NCI-H526 (cell line): ENCODE measurements at regions not wholly inside any gene's neighbourhood (a gene's known extent, or its start where the extent isn't known, plus 50 kb on each side); places are given as distances from the start of the nearest gene placed in this dataset.
"Not testable (repeated sequence)": the region's sequence is repeated elsewhere in the genome, so short reads cannot be mapped to it uniquely, and the experiment has no call there.

ENCODE experiments used
- DNase-seq, 2 experiments: peaks; one replicate each; lab custom pipeline; 2025; lab: John Stamatoyannopoulos, UW

- not testable (repeated sequence) for DNase-seq
Measured at GRCh38 chr5:148741766-148742165, 84.6 kb upstream of the ADRB2 start.

- not testable (repeated sequence) for DNase-seq
Measured at GRCh38 chr5:148744380-148744779, 82.0 kb upstream of the ADRB2 start.

DNA sequence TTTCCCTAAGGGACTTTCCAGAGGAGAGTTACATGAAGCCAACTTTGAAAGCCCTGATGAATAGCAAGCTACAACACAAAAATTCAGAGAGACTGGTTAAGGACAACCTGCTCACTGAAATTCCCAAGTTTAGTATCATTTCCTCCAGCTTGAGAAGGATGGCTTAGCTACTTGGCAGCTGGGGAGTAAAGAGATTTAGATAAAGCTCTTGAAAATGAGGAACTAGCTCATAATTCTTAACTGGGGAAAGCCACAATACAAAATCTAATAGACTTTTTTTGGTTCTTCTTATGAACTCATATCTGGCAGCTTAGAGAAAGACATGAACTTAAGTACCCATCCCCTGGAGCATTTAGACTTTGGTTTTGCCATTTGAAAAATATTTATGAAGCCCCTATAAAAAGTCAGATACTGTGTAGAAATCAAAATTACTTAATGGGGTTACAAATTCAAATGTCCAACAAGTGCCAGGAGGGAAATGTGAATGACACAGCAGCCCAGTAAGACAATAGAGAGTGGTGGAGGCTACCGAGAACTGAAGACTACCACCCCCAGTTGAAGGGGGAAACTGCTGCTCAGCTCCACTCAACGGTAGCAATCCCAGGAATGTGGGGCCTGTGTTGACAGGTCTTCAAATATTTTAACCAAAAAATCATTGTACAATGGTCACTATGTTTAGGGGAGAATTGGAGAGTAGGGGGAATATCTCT is 79.4 kb upstream of the ADRB2 start:
- no peak for DNase-seq

- DNase-seq: no peak
Measured at GRCh38 chr5:148747536-148747906, 78.9 kb upstream of the ADRB2 start.

DNA sequence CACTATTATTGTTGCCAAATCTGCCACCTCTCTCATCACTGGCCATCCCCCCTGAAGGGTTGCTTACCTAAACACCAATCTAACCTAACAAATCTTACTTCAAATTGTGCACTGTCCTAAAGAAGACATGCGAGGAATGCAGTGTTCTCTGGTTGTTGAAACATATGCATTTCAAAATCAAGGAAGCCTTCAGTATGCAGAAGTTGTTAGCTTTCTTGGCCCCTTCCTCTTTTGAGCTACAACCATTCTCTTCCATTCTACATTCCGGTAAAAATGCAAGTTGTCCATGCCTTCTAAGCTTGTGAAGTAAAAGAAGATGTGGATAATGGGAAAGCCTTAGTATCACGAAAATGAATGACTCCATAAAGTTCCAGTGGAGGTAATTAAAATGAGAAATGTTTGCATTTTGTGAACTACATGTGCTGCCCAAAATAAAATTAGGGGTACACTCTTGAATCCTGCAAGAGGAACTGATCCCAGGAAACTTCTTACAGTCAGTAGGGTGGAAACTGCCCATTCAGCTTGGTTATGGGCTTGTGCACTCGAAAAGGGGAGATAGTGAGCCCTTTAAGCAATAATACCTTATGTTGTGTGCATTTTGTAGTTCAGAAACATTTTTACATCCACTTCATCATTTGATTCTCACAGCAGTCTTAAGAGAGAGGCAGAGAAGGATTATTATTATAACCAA is 77.6 kb upstream of the ADRB2 start:
- DNase-seq: no peak

DNA sequence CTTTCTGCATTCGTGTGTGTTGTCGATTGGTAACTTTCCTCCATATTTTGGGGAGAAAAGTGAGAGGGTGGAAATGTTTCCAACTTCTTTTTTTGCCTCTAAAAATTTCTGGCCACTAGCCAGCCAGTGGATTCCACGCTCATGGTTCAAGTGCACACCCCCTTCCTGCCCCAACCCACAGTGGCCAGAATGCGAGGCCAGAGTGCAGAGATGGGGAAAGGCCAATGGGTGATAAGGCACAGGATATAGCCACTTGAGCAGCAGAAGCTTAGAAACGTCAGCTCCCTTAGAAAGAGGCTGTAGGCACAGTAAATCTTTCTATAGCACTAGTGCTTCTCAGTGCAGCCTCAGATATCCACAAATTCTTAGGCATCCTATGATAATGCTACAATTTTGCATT is 75.8 kb upstream of the ADRB2 start:
- peak in 1 of 2 experiments; percentile 7 for DNase-seq

GRCh38 chr5:148751025-148751424 is 75.4 kb upstream of the ADRB2 start:
- no peak for DNase-seq

DNA sequence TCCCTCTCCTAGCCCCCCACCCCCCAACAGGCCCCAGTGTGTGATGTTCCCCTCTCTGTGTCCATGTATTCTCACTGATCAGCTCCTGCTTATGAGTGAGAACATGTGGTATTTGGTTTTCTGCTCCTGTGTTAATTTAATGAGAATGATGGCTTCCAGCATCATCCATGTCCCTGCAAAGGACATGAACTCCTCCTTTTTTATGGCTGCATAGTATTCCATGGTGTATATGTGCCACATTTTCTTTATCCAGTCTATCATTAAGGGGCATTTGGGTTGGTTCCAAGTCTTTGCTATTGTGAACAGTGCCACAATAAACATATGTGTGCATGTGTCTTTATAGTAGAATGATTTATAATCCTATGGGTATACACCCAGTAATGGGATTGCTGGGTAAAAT is 74.0 kb upstream of the ADRB2 start:
- DNase-seq: not testable (repeated sequence)

- DNase-seq: no peak
Measured at GRCh38 chr5:148759101-148759500, 67.3 kb upstream of the ADRB2 start.

DNA sequence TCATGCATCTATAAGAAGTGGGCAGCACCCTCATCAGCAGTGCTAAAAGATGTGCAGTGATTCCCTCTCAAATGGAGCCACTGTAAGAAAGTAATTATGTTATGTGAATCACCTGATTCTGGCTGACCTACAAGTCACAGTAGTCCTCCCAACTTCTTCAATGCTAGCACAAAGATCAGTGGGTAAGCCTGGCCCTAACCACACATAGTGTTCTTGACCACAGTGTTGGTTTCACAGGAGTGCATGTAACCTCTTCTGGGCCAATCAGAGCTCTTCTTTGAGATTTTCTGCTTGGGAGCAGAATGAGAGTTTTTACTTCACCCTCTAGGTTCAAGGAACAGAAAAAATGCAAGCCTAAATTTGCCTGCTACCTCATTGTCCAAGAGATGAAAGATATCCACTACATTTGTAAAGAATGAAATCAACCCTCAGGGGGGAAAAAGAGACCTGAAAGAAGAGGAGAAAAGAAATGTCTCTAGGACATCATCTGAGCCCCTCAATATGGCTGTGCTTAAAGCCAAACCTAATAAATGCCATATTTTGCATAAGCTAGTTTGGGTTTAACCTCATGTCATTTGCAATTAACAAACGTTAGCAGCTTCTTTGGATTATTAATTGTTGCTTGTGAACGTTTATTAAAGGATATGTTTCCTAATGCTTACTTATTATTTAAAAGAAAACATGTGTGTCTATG is 65.3 kb upstream of the ADRB2 start:
- no peak for DNase-seq

GRCh38 chr5:148763996-148764395 is 62.4 kb upstream of the ADRB2 start:
- DNase-seq: no peak

DNA sequence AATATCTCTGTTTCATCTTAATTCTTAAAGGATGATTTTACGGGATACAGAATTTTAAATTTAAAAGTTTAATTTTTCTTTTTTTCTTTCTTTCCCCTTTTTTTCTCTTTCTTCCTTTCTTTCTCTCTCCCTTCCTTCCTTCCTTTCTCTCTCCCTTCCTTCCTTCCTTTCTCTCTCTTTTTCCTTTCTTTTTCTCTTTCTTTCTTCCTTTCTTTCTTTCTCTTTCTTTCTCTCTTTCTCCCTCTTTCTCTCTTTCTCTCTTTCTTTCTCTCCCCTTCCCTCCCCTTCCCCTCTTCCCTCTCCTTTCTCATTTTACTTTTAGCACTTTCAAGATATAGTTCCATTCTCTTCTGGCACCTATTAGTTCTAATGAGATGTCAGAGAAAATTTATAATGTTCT is 61.4 kb upstream of the ADRB2 start:
- DNase-seq: no peak

GRCh38 chr5:148768806-148769415 is 57.5 kb upstream of the ADRB2 start:
- no peak for DNase-seq

- DNase-seq: no peak
Measured at GRCh38 chr5:148769941-148770340, 56.5 kb upstream of the ADRB2 start.

DNA sequence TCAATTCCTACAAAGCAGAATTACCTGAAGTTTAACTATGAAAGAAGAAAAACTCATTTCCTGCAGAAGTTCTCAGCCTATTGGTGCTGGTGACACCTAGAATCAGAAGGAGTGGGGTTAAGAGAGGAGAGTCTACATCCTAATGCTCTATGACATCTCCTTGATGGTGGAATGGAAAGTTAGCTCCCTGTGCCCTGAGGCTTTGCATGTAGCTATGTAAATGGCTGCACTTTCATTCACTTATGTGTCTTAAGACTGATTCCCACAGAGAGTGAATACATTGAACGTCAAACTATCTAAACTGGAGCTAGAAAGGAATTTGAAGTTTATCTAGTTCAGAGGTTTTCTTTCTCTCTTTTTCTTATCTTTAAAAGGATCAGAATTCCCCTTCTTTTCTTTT is 52.1 kb upstream of the ADRB2 start:
- DNase-seq: no peak

DNA sequence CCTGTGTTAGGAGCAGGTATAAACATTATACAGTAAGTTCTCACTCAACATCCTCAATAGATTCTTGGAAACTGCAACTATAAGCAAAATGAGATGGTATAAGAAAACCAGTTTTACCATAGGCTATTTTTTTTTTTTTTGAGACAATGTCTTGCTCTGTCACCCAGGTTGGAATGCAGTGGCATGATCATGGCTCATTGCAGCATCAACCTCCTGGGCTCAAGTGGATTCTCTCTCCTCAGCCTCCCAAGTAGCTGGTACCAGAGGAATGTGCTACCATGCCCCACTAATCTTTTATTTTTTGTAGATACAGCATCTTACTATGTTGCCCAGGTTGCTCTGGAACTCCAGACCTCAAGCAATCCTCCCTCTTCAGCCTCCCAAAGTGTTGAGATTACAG is 50.1 kb upstream of the ADRB2 start:
- DNase-seq: no peak
